Adrenal gland (tissue), 5 donors: ENCODE measurements at regions not wholly inside any gene's neighbourhood (a gene's known extent, or its start where the extent isn't known, plus 50 kb on each side); places are given as distances from the start of the nearest gene placed in this dataset.

Experiments
- CTCF ChIP-seq, 6 experiments: fragments of 450-650 bp in 4 of 6; fragments of 200-600 bp in 2 of 6; sonication (generic) in 1 of 6; IDR thresholded peaks; 1 replicate in 5 of 6; 2 replicates in 1 of 6; pipeline versions ENCODE4 v1.5.1 to v1.8.0; 2016 to 2021; ENCODE audit warnings: antibody characterized with exemption in 6 of 6, mild to moderate bottlenecking in 2 of 6, moderate library complexity in 1 of 6
- POLR2A ChIP-seq, 2 donors: fragments of 450-650 bp; IDR thresholded peaks; one replicate each; pipeline ENCODE4 v1.6.1; 2017; ENCODE audit warnings: antibody characterized with exemption in 2 of 2, mild to moderate bottlenecking in 2 of 2, moderate library complexity in 1 of 2
- donor health status: DM: no; HTN: no; CAD: no.

- TF ChIP-seq POLR2A (IDR thresholded peaks at IDR 0.05) (no peak), CTCF (IDR thresholded peaks at IDR 0.05) (no peak)
These were observed 410.3 kb downstream of the PLOD2 start for GRCh38 chr3:145750657-145751056.
